HepG2 (cell line): ENCODE measurements at regions not wholly inside any gene's neighbourhood (a gene's known extent, or its start where the extent isn't known, plus 50 kb on each side); places are given as distances from the start of the nearest gene placed in this dataset.

Experiments
- BRCA1 ChIP-seq: sonication (generic); formaldehyde crosslinking; IDR thresholded peaks from 2 replicates; pipeline ENCODE4 v1.4.0; 2020; ENCODE audit warnings: missing genetic modification reagents
- CTCF ChIP-seq: sonication (generic); formaldehyde crosslinking; IDR thresholded peaks from 2 replicates; pipeline ENCODE4 v1.5.0; 2020; ENCODE audit warnings: mild to moderate bottlenecking, missing genetic modification reagents, moderate library complexity
- ELF1 ChIP-seq: sonication (generic); formaldehyde crosslinking; IDR thresholded peaks from 2 replicates; pipeline ENCODE4 v1.4.0; 2020; ENCODE audit warnings: missing genetic modification reagents
- FOXA1 ChIP-seq, 2 experiments: fragments of 450-650 bp in 1 of 2; sonication (generic) in 1 of 2; formaldehyde crosslinking in 1 of 2; IDR thresholded peaks; 2 replicates each; pipeline versions ENCODE4 v1.4.0 to v1.6.1; 2016 to 2020; ENCODE audit warnings: missing genetic modification reagents in 1 of 2
- FOXA3 ChIP-seq: IDR thresholded peaks from 2 replicates; pipeline ENCODE4 v1.6.1; 2016; ENCODE audit warnings: missing genetic modification reagents, missing compliant biosample characterization
- HOXA7 ChIP-seq: sonication (generic); formaldehyde crosslinking; IDR thresholded peaks from 2 replicates; pipeline ENCODE4 v1.8.1; 2022; ENCODE audit warnings: mild to moderate bottlenecking, missing genetic modification reagents, moderate library complexity
- SMC3 ChIP-seq: IDR thresholded peaks from 2 replicates; pipeline ENCODE4 v1.6.1; 2011; ENCODE audit warnings: low read length, improper control_type of control experiment
- SRF ChIP-seq: IDR thresholded peaks from 2 replicates; pipeline ENCODE4 v1.6.1; 2011; ENCODE audit warnings: mild to moderate bottlenecking, low read depth, low read length, moderate library complexity
- SRSF9 ChIP-seq: fragments of 200-400 bp; formaldehyde crosslinking; IDR thresholded peaks from 2 replicates; pipeline ENCODE4 v1.6.1; 2018; ENCODE audit warnings: borderline replicate concordance, mild to moderate bottlenecking, low read depth, low read length; ENCODE audit not compliant: insufficient read depth, poor library complexity, severe bottlenecking
- STAG1 ChIP-seq: sonication (generic); formaldehyde crosslinking; IDR thresholded peaks from 2 replicates; pipeline ENCODE4 v1.4.0; 2020; ENCODE audit warnings: missing genetic modification reagents
- TFAP4 ChIP-seq: sonication (generic); IDR thresholded peaks from 2 replicates; pipeline ENCODE4 v1.6.1; 2016; ENCODE audit warnings: low read depth, borderline replicate concordance
- ZNF577 ChIP-seq: sonication (generic); formaldehyde crosslinking; IDR thresholded peaks from 2 replicates; pipeline ENCODE4 v1.4.0; 2020; ENCODE audit warnings: mild to moderate bottlenecking, low read depth, missing genetic modification reagents, borderline replicate concordance

- TF ChIP-seq CTCF (CRISPR knock-in tag): no peak
- no peak for TF ChIP-seq TFAP4
- no peak for TF ChIP-seq HOXA7
- no peak for TF ChIP-seq STAG1 (CRISPR knock-in tag)
- TF ChIP-seq ELF1 (CRISPR knock-in tag): no peak
- no peak for TF ChIP-seq ZNF577 (CRISPR knock-in tag)
- TF ChIP-seq SMC3: no peak
- TF ChIP-seq BRCA1 (CRISPR knock-in tag): no peak
- TF ChIP-seq FOXA3 (CRISPR knock-in tag): no peak
- no peak for TF ChIP-seq SRF
- TF ChIP-seq SRSF9: no peak
- TF ChIP-seq FOXA1 (IDR thresholded peaks at IDR 0.05): no peak
- TF ChIP-seq FOXA1 (CRISPR knock-in tag; IDR thresholded peaks at IDR 0.05): no peak
Measured at GRCh38 chr2:51638811-51639210, 606.9 kb upstream of the NRXN1 start.
